GM18867 (cell line): ENCODE measurements at regions not wholly inside any gene's neighbourhood (a gene's known extent, or its start where the extent isn't known, plus 50 kb on each side); places are given as distances from the start of the nearest gene placed in this dataset.
"Not testable (repeated sequence)": the region's sequence is repeated elsewhere in the genome, so short reads cannot be mapped to it uniquely, and the experiment has no call there.

Experiments used
- ATAC-seq: cut with Tn5 transposase; IDR thresholded peaks from one replicate; pipeline ENCODE4 v1.9.1; 2021; ENCODE audit warnings: mild to moderate bottlenecking, moderate library complexity; ENCODE audit not compliant: unreplicated experiment

- ATAC-seq: no peak
Observed at GRCh38 chr4:103422467-103423219, 224.5 kb upstream of the CENPE start.

- ATAC-seq: no peak
Observed at GRCh38 chr4:103415801-103416200, 217.7 kb upstream of the CENPE start.

- ATAC-seq: not testable (repeated sequence)
Observed at GRCh38 chr4:103412646-103413045, 214.5 kb upstream of the CENPE start.

- ATAC-seq: no peak
Observed at GRCh38 chr4:103410386-103410785, 212.2 kb upstream of the CENPE start.

GRCh38 chr4:103405415-103405814 lies 207.3 kb upstream of the CENPE start:
- peak; percentile 64 for ATAC-seq

GRCh38 chr4:103403619-103404018 lies 205.5 kb upstream of the CENPE start:
- ATAC-seq: no peak

GRCh38 chr4:103402198-103402597 lies 204.1 kb upstream of the CENPE start:
- no peak for ATAC-seq

- ATAC-seq: no peak
Observed at GRCh38 chr4:103400405-103400804, 202.3 kb upstream of the CENPE start.

GRCh38 chr4:103397541-103397940 lies 199.4 kb upstream of the CENPE start:
- no peak for ATAC-seq

GRCh38 chr4:103387508-103388011 lies 189.4 kb upstream of the CENPE start:
- not testable (repeated sequence) for ATAC-seq

GRCh38 chr4:103385565-103385964 lies 187.4 kb upstream of the CENPE start:
- ATAC-seq: not testable (repeated sequence)

- ATAC-seq: no peak
Observed at GRCh38 chr4:103375278-103375677, 177.1 kb upstream of the CENPE start.

- ATAC-seq: no peak
Observed at GRCh38 chr4:103374758-103375157, 176.6 kb upstream of the CENPE start.

- no peak for ATAC-seq
Observed at GRCh38 chr4:103374306-103374705, 176.2 kb upstream of the CENPE start.

GRCh38 chr4:103372002-103372558 lies 173.9 kb upstream of the CENPE start:
- no peak for ATAC-seq

GRCh38 chr4:103370336-103370735 lies 172.2 kb upstream of the CENPE start:
- ATAC-seq: no peak

GRCh38 chr4:103365285-103365684 lies 167.1 kb upstream of the CENPE start:
- ATAC-seq: no peak

GRCh38 chr4:103364083-103364482 lies 165.9 kb upstream of the CENPE start:
- no peak for ATAC-seq

GRCh38 chr4:103361926-103362325 lies 163.8 kb upstream of the CENPE start:
- no peak for ATAC-seq

- no peak for ATAC-seq
Observed at GRCh38 chr4:103359900-103360299, 161.8 kb upstream of the CENPE start.

GRCh38 chr4:103354006-103354405 lies 155.9 kb upstream of the CENPE start:
- ATAC-seq: no peak

- no peak for ATAC-seq
Observed at GRCh38 chr4:103329642-103330041, 131.5 kb upstream of the CENPE start.
